ENCODE measurements at regions not wholly inside any gene's neighbourhood (a gene's known extent, or its start where the extent isn't known, plus 50 kb on each side); places are given as distances from the start of the nearest gene placed in this dataset.
"Not testable (repeated sequence)": the region's sequence is repeated elsewhere in the genome, so short reads cannot be mapped to it uniquely, and the experiment has no call there.

- not testable (repeated sequence) for TF ChIP-seq POLR2AphosphoS5, CTCF, EP300, POLR2A (IDR thresholded peaks at IDR 0.05)
These were observed 136.8 kb upstream of the CCZ1B start for GRCh38 chr7:6962871-6963270.

All from gastroesophageal sphincter (tissue), 3 donors.